ENCODE measurements at regions not wholly inside any gene's neighbourhood (a gene's known extent, or its start where the extent isn't known, plus 50 kb on each side); places are given as distances from the start of the nearest gene placed in this dataset.

DNA sequence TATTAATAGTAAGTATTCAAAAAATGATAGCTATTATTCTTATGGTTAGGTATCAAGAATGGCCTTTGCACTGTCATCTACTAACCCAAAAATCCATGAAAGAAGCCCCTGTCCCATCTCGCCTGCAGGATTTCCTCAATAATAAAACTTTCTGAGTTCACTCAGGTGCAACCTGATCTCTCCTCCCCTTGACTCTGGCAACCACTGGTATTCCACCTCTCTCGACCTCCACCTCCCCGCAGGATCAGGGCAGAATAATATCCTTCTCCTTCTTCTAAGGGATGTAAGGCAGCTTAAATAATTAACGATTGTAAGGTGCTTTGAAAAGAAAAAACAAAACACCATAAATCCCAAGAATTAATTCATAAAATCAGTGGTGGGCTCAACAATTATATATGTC lies 359.3 kb downstream of the PLPP3 start:
- no peak for TF ChIP-seq CTCF (IDR thresholded peaks at IDR 0.05)
- no peak for TF ChIP-seq ZFX (IDR thresholded peaks at IDR 0.05; ENCODE audit: borderline replicate concordance)

All from 22Rv1 (cell line).